ENCODE measurements at regions not wholly inside any gene's neighbourhood (a gene's known extent, or its start where the extent isn't known, plus 50 kb on each side); places are given as distances from the start of the nearest gene placed in this dataset.

DNA sequence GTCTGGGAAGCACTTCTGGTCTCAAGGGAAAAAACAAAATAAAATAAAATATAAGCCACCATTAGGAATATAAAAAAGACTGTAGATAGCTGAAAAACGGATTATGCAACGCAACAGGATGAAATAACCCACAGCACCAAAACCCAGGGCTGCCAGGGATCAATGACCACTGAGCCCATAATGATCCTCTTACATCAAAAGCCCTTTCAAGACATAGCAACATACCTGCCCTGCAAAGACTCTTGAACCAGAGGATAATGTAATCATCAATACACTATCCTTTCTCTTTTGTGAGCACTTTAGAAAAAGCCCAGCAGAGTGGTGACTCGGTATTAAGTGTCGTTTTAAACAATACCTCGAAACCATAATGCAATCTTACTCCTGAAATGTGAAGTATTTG is 235.0 kb upstream of the SOX21 start:
- TF ChIP-seq POLR2AphosphoS5 (IDR thresholded peaks at IDR 0.05) (no peak), EP300 (IDR thresholded peaks at IDR 0.05) (no peak), POLR2A (IDR thresholded peaks at IDR 0.05) (no peak)
- TF ChIP-seq, protein P1, sequence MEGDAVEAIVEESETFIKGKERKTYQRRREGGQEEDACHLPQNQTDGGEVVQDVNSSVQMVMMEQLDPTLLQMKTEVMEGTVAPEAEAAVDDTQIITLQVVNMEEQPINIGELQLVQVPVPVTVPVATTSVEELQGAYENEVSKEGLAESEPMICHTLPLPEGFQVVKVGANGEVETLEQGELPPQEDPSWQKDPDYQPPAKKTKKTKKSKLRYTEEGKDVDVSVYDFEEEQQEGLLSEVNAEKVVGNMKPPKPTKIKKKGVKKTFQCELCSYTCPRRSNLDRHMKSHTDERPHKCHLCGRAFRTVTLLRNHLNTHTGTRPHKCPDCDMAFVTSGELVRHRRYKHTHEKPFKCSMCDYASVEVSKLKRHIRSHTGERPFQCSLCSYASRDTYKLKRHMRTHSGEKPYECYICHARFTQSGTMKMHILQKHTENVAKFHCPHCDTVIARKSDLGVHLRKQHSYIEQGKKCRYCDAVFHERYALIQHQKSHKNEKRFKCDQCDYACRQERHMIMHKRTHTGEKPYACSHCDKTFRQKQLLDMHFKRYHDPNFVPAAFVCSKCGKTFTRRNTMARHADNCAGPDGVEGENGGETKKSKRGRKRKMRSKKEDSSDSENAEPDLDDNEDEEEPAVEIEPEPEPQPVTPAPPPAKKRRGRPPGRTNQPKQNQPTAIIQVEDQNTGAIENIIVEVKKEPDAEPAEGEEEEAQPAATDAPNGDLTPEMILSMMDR (IDR thresholded peaks at IDR 0.05): no peak
- H3K27ac ChIP-seq: no peak overlapping the region
- intact Hi-C loops (cut with DNase I): no loop called here
- H3K27me3 ChIP-seq: no peaks in the 10 kb centered on the region
- no peaks in the 10 kb centered on the region for H3K9me3 ChIP-seq
- no peaks in the 10 kb centered on the region for H3K36me3 ChIP-seq
- 70 to 85% methylated on average over 5 of the region's 5 CpGs for WGBS, 2 donors
- no peak for DNase-seq
- no peak overlapping the region for H3K4me3 ChIP-seq
- H3K4me1 ChIP-seq: no peaks in the 10 kb centered on the region

- H3K4me1 ChIP-seq: no peaks in the 10 kb centered on the region
- H3K27me3 ChIP-seq: no peaks in the 10 kb centered on the region
- H3K27ac ChIP-seq: no peak overlapping the region
- no peaks in the 10 kb centered on the region for H3K36me3 ChIP-seq
- H3K9me3 ChIP-seq: no peaks in the 10 kb centered on the region
- 92 to 94% methylated on average over 5 of the region's 5 CpGs for WGBS, 2 donors
- H3K4me3 ChIP-seq: no peak overlapping the region
- intact Hi-C loops (cut with DNase I): no loop called here
- no peak for DNase-seq
- TF ChIP-seq, protein P1 (IDR thresholded peaks at IDR 0.05): no peak
- no peak for TF ChIP-seq POLR2AphosphoS5 (IDR thresholded peaks at IDR 0.05)
- TF ChIP-seq EP300 (IDR thresholded peaks at IDR 0.05): no peak
- TF ChIP-seq POLR2A (IDR thresholded peaks at IDR 0.05): no peak
Measured at GRCh38 chr13:94946039-94946438, 233.7 kb upstream of the SOX21 start.

GRCh38 chr13:94938124-94938523 is 225.8 kb upstream of the SOX21 start:
- Histone ChIP-seq H3K36me3 (no peaks in the 10 kb centered on the region), H3K27me3 (no peaks in the 10 kb centered on the region), H3K9me3 (peaks cover 0 to 1% (median 0%) of the 10 kb centered on the region in 4 donors), H3K4me1 (no peaks in the 10 kb centered on the region), H3K27ac (no peak overlapping the region), H3K4me3 (no peak overlapping the region)
- 87 to 90% methylated on average over 4 of the region's 4 CpGs for WGBS, 2 donors
- TF ChIP-seq POLR2AphosphoS5 (IDR thresholded peaks at IDR 0.05): no peak
- TF ChIP-seq EP300 (IDR thresholded peaks at IDR 0.05): no peak
- no peak for TF ChIP-seq POLR2A (IDR thresholded peaks at IDR 0.05)
- TF ChIP-seq, protein P1 (IDR thresholded peaks at IDR 0.05): no peak
- intact Hi-C loops (cut with DNase I): no loop called here
- no peak for DNase-seq

DNA sequence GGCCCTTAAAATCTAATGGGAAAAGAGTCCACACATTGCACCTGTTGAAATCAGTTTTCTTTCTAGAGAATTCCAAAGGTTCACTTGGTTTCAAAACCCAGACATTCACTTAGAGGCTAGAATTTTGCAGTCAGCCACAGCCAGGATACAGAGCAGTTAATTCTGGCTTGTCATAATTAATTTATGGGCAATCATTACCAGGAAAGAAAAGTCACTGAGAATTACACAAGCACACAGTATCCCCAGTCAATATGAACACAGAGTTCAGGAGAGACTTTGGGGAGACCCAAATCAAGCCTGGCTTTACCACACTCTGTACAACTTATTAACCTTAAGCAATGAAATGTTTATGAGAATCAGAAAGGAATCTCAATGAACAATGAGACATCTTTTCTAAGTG is 224.3 kb upstream of the SOX21 start:
- peaks cover 0 to 1% (median 0%) of the 10 kb centered on the region in 4 donors for H3K9me3 ChIP-seq
- H3K4me1 ChIP-seq: no peaks in the 10 kb centered on the region
- DNase-seq: no peak
- TF ChIP-seq, protein P1 (IDR thresholded peaks at IDR 0.05): no peak
- no peak overlapping the region for H3K27ac ChIP-seq
- H3K27me3 ChIP-seq: no peaks in the 10 kb centered on the region
- no peaks in the 10 kb centered on the region for H3K36me3 ChIP-seq
- intact Hi-C loops (cut with DNase I): no loop called here
- H3K4me3 ChIP-seq: no peak overlapping the region

GRCh38 chr13:94933936-94934335 is 221.6 kb upstream of the SOX21 start:
- Histone ChIP-seq H3K4me3 (no peak overlapping the region), H3K27me3 (no peaks in the 10 kb centered on the region), H3K9me3 (peaks cover 0 to 1% (median 0%) of the 10 kb centered on the region in 4 donors), H3K27ac (no peak overlapping the region), H3K36me3 (no peaks in the 10 kb centered on the region), H3K4me1 (no peaks in the 10 kb centered on the region)
- intact Hi-C loops (cut with DNase I): no loop called here
- no peak for DNase-seq
- 86 to 92% methylated on average over 4 of the region's 4 CpGs for WGBS, 2 donors
- TF ChIP-seq POLR2A (IDR thresholded peaks at IDR 0.05): no peak
- no peak for TF ChIP-seq EP300 (IDR thresholded peaks at IDR 0.05)
- TF ChIP-seq, protein P1 (IDR thresholded peaks at IDR 0.05): no peak
- TF ChIP-seq POLR2AphosphoS5 (IDR thresholded peaks at IDR 0.05): no peak

All from sigmoid colon (tissue), 6 donors.